ENCODE measurements at regions not wholly inside any gene's neighbourhood (a gene's known extent, or its start where the extent isn't known, plus 50 kb on each side); places are given as distances from the start of the nearest gene placed in this dataset.
"Not testable (repeated sequence)": the region's sequence is repeated elsewhere in the genome, so short reads cannot be mapped to it uniquely, and the experiment has no call there.

DNA sequence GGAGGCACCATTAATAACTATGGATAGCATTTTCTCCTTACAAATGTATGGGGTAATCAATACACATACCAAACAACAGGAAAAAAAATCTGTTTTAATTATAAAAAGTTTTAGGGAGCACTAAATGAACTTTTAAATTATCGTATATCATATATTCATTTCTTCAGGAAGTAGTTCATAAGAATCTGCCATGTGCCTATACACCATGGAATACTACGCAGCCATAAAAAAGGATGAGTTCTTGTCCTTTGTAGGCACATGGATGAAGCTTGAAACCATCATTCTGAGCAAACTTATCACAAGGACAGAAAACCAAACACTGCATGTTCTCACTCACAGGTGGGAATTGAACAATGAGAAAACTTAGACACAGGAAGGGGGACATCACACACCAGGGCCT is 162.1 kb upstream of the RASA1 start:
- DNase-seq (ENCODE audit: low read depth): no peak

DNA sequence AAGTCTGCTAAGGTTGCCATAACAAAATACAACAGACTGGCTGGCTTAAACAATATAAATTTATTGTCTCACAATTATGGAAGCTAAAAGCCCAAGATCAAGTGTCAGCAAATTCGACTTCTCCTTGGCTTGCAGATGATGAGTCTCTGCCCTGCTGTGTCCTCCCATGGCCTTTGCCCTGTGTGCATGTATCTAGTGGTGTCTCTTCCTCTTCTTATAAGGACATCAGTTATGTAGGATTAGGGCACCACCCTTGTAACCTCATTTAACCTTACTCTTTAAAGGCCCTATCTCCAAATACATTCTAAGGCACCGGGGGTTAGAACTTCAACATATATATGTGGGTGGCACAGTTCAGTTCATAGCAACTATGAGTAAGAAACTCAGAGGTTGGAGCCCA is 157.9 kb upstream of the RASA1 start:
- DNase-seq (ENCODE audit: low read depth): no peak

DNA sequence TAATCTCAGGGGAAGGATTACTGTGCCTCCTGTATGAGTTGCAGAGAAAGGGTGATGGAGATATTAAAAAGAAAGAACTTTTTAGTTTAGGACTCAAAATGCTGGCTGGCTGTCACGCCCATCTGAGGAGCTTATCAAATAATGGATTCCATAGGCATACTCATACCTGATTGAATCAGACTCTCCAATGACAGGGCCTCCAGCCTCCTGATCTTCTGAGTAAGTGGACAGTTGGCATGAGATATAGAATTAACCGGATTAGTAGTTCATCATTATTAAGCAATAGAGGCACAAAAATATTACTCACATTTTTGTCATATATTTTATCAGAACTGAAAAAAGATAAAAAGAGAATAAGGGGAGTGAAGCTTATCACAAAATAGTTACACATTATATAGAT is 157.0 kb upstream of the RASA1 start:
- DNase-seq (ENCODE audit: low read depth): no peak

DNA sequence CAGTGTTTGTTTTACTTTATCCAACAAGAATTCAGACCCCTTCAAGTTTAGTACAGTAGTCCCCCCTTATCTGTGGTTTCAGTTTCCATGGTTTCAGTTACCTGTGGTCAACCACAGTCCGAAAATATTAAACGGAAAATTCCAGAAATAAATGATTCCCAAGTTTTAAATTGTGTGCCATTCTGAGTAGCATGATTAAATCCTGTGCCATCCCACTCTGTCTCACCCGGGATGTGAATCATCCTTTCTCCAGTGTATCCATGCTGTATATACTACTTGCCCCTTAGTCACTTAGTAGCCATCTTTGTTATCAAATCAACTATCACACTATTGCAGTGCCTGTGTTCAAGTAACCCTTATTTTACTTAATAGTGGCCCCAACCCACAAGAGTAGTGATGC is 153.8 kb upstream of the RASA1 start:
- peak; percentile 93 for DNase-seq (ENCODE audit: low read depth)

DNA sequence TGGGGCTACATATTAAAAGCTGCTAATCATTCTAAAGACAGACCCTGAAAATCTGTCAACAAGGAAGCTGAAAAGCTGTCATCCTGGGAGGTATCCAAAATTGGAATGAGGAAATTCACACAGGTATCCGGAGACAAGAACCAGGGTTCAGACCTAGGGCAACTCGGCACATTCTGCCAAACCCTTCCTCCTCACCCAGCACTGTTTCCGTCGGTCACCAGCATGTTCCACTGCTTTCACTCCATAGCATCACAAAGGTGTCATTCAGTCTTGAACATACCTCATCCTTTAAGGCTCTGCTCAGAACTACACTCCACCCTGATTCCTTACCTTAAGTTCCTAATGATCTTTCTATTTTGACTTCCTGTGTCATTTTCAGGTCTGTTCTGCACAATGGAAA is 153.1 kb upstream of the RASA1 start:
- peak; percentile 10 for DNase-seq (ENCODE audit: low read depth)

DNA sequence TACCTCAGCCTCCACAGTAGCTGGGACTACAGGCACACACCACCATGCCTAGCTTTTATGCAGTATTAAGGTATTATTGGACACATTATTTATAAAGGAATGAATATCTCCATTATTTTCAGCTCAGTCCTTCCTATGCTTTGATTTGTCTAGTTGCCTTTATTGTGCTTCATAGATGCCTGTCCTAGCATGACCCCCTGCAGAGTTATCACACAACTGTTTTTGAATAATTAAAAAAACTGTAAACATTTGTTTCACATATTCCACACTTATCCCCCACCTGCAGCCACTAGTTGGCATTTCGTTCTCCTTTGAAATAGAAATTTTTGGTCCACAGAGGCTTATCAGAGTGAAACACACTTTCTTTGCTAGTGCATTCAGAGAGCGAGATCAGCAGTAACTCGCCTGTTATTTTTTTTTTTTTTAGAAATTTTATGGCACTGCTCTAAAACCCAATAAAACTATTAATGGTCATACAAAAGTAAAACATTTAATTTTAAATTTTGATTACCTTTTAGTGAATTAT is 151.8 kb upstream of the RASA1 start:
- no peak for DNase-seq (ENCODE audit: low read depth)

DNA sequence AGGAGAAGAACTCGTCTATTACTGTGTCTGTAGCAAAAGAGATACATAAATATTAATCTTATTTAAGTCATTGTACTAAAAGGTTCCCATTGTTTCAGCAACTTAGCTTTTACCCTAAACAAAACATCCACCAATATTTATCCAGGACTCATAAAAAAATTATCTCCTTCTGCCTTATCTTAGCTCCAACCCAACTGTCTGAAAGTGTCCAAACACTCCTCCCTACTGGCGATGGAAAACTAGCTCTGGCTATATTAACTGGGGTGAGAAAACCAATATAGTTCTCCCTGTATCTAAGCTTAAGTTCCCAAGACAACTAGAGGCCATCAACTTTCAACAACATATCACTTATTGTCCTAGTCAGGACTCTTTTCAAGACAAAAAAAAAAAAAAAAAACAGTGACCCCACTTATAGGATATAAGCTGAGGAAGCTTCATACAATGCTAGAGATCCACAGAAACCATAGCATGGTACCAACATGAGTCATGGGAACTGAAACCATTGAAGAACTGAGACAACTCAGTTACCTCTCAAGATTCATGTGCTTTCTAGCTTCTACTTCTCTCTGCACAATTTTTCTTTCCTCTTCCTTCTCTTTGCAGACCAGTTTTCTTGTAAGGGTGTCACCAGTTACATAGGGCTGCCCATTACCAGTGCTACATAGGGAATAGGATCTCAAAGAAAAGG is 150.7 kb upstream of the RASA1 start:
- DNase-seq (ENCODE audit: low read depth): peak; percentile 20

DNA sequence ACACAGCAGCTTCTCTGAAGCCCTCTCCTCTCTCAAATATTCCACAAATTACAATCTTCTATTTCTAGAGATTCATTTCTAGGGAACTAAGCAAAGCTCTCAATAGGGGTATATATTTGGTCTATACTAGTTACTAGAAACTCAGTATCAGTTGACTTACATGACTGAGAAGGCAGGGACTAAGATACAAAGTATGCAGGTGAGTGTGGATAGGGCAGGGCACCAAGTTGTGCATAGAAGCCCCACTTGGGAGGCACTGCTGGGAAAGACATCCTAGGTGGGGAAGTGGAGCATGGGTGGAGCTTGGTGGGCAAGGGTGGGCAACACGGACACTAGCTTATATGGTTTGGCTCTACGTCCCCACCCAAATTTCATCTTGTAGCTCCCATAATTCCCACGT is 148.1 kb upstream of the RASA1 start:
- DNase-seq (ENCODE audit: low read depth): no peak

DNA sequence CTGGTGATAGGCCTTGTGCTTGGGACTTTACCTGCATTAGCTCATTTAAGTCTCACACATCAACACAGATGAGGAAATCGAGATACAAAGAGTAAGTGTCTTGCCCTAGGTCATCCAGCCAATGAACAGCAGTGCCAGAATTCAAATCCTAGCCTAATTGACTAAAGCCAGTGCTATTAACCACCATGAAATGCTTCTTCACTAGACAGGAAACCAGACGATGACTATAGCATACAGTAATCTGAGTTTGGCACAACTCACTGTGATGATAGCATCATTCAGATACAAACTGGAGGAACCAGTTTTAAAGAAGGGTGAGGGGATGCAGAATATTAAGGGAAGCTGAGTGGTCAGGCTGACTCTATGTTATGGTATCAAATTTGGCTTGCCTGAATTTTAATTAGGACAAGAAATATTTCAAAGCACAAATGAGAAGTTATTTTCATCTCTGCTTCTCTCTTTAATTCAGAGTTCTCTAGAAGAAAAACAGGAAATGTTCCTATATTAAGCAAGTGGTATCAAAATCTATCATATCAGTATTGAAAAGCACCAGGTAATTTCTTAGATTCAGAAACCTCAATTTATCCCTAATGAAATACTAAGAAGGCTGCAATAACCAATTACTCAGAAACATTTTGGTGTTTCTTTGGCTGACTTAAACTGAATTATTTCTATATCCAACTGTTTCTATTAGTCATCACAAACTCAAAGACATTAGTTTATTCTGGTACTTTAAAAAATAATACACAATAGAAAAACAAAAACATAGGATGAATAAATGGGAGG is 147.0 kb upstream of the RASA1 start:
- peak; percentile 92 for DNase-seq (ENCODE audit: low read depth)

DNA sequence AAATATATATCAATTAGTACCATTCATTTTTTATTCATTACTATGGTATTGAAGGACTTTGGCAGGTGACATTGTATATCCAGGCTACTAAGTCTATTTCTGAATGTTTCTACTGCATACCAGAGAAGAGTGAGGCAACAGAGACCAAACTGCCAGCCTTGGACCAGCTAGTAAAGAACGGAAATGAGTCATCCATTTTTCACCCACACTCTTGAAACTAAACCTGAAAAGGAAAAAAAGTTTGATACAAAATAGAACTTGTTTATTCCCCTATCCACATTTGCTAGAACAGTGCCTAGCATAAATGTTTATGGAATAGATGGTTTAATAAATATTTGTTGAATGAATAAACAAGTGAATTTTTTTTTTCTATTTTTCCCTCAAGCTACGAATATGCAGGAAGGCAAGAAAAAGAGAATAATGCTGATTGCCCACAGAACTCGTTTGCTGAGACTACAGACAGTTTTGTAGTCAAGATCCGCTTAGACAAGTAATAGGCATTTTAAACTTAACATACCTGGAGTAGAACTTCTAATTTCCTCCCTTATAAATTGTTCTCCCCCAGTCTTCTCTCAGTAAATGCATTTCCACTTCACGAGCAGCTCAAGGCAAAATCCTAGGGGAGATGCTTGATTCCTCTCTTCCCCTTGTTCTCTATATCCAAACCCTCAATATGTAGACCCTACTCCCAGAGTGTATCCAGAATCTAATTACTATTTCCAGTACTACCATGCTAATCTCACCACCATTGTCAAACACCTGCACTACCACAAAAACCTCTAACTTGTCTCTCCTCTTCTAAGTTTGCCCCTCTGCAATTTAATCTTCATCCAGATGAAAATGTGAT is 146.2 kb upstream of the RASA1 start:
- peak; percentile 89 for DNase-seq (ENCODE audit: low read depth)

DNA sequence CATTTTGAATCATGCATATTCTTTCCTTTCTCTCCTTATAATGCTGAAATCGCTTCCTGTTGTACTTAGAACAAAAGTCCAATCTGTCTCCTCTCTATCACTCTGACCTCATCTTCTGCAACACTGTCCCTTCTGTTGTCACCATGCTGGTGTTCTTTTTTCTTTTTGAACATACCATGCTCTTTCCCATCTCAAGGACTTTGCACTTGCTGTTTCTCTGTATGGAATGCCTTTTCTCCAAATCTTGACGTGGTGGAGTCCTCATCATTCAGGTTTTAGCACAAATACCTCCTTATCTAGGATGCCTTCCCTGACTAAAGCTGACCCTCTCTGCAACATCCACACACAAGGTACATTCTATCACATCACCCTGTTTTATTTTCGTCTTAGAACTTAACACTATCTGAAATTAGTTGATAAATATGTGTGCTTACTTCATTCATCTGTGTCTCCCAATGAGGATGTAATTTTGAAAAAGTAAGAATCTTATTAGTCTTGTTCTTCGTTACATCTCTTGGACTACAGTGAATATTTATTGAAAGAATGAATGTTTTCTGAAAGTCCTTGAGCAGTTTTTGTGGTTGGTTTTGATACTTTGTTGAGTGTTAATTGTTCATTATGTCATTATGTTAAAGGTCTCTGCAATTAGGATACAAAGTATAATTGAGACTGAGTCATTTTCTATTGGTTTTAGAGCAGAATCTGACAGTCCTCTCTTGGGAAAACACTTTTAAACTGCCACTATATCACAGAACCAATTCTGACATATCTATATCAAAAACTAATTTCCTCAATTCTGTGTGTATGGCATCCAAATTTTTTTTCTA is 145.3 kb upstream of the RASA1 start:
- peak; percentile 11 for DNase-seq (ENCODE audit: low read depth)

DNA sequence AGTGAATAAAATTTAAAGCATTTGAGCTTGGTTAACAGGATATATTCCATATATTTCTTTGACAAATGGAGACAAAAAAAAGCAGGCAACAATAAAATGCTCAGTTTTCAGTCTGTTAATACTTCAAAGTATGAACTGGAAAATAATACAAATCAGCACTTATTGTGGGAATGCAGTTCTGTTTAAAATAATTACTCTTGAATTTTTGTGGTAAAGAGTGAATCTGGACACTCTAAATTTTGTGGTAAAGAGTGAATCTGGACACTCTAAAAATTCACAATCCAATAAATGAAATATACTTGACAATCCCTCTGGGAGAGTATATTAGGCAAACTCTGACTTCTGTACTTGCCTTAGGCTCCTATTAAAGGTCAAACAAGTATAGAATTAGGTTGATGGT is 141.9 kb upstream of the RASA1 start:
- DNase-seq (ENCODE audit: low read depth): no peak

DNA sequence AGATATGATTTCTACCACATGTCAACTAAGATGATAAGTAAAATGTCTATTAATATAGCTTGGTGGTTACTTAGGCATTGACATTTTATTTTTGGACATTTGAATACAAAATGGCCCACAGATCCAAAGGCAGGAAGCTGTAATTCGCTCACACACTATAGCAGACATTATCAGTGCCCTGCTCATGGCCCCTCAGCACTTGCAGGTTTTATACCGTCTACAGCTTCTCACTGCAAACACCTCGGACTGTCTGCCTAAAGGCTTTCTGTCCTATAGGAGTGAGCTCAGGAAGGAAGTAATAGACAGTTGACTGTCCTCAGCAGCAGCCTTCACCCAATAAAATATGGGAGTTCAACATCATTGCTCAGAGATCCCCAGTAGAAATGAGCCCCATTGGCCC is 140.8 kb upstream of the RASA1 start:
- DNase-seq (ENCODE audit: low read depth): peak; percentile 9

DNA sequence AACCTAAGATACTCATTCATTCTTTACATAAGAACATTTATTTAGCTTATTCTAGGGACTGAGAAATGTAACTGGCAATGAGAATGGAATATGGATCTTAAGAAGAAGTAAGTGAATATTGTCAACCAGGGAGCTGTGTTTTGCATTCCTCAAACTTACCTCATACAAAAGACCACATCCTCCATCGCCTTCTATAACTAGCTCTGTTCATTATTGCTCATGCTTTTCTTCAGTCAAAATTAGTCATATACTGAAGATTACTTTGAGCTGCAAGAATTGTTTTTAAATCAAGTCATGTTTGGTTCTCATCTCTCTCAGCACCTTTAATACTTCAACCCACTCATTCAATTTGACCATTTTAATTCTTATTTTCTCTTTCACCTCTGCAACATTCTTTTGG is 140.3 kb upstream of the RASA1 start:
- DNase-seq (ENCODE audit: low read depth): peak; percentile 74

DNA sequence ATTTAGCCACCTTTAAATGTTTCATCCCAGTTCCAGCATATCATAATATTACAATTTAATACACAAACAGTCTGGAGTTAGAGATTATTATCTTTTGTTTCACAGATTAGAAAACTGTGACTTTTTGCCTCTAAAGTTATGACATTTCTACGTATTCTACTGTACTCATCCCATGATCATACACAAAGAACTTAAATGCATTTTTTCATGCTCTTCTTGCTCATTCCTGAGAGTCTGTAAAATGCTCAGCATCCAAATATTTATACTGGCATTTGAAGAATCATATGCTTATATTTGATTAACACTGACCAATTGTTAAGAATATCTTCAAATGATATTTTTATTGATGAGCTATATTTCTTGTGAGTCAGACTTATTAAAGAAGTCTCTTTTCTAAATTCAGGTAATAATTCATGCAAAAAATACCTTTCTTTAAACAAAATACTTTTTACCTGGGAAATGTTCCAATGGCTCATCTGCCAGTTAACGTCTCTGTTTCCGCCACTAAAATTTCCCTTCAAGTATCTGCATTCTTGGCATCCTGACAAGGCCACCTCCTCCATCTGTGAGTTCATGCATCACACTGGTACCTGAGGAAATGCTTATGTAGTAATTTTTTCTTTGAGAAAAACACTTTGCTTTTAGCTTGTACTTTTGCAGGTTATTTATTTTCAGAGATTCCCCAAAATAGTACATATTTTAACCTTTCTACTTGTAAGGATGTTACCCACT is 139.6 kb upstream of the RASA1 start:
- DNase-seq (ENCODE audit: low read depth): peak; percentile 62

DNA sequence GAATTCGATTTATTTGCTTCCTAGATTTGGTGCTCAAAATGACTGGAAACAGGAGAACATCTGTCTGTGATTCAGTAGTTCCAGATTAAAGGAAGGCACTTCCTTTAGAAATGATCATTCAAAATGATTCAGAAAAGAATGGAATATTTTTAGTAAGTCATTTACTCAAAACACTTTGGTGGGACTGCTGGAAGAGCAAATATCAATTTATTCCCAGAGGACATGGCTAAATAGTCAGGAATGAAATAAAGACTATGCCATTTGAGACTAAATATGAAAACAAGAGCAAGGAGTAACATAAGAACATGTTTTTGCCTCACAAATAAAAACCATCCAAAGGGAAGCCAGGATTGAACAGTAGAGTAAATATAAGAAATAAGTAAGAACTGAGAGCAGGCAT is 138.6 kb upstream of the RASA1 start:
- DNase-seq (ENCODE audit: low read depth): no peak

DNA sequence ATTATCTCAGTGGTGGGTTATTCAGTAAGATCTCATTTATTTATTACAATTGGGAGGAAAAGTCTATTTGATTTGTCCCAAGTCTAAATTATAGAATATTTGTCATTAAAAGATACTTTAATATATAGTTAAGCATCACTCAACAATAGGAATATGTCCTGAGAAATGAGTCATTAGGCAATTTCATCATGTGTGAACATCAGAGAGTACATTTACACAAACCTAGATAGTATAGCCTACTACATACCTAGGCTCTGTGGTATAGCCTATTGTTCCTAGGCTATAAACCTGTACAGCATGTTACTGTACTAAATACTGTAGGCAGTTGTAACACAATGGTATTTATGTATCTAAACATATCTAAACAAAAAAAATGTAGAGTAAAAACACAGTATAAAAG is 135.0 kb upstream of the RASA1 start:
- no peak for DNase-seq (ENCODE audit: low read depth)

DNA sequence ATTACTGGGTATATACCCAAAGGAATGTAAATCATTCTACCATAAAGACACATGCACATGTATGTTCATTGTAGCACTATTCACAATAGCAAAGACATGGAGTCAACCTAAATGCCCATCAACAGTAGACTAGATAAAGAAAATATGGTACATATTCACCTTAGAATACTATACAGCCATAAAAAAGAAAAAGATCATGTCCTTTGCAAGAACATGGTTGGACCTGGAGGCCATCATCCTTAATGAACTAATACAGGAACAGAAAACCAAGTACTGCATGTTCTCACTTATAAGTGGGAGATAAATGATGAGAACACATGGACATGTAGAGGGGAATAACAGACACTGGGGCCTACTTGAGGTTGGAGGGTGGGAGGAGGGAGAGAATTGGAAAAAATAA is 133.2 kb upstream of the RASA1 start:
- DNase-seq (ENCODE audit: low read depth): not testable (repeated sequence)

DNA sequence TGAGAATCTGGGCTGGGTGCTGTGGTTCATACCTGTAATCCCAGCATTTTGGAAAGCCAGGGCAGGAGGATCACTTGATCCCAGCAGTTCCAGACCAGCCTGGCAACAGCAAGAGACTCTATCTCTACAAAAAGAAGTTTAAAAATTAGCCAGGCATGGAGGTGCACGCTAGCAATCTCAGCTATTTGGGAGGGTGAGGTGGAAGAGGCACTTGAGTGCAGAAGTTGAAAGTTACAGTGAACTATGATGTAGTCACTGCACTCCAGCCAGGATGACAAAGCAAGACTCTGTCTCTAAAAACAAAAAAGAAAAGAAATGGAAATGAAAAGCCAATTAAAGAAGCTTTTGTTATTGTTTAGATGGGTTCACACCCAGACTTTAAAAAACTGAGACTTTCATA is 131.6 kb upstream of the RASA1 start:
- DNase-seq (ENCODE audit: low read depth): no peak

DNA sequence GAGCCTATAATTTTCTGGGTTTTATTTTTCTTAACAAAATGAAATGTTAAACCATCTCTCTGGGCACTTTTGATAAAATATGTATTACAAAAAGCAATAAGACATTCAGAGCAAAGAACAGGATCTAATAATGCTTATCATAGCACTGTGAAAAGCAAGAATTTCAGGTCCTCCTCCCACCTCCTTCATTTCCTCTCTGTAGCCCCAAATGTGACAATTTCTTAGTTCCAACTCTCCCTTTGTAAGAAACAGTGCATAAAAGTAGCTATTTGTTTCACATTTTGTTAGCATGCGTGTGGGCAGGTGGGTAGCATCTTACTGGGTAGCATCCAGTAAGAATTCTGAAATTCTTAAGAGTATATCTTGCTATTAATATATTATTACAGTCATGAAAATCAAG is 130.9 kb upstream of the RASA1 start:
- DNase-seq (ENCODE audit: low read depth): no peak

DNA sequence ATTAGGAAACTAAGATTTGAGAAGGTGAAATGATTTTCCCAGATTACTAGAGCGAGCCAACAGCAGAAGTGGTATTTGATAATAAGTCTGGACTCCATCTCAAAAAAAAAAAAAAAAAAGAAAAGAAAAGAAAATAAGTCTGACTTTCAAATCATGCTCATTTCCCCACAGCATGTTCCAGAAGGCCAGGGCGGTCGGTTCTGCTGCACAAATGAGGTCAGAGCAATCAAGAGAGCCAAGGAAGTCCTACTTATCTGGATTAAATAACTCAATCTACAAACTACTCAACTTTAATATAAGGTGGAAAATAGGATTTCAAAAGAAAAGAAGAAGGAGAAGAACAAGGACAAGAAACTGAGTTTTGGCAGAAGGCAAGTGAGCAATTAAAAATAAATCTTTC is 130.4 kb upstream of the RASA1 start:
- no peak for DNase-seq (ENCODE audit: low read depth)

Measured in Daoy (cell line).